ENCODE measurements at regions not wholly inside any gene's neighbourhood (a gene's known extent, or its start where the extent isn't known, plus 50 kb on each side); places are given as distances from the start of the nearest gene placed in this dataset.
A peak's percentile ranks its signal among the peaks of the same experiment; 100 is the strongest.

GRCh38 chr7:84536271-84536870 lies 341.8 kb upstream of the SEMA3A start:
- no peak for DNase-seq (ENCODE audit: extremely low spot score)
- POLR2A ChIA-PET = no interaction called here
- CTCF ChIA-PET = no interaction called here
- no peak for TF ChIP-seq FOXK2 (IDR thresholded peaks at IDR 0.05)
- no peak for TF ChIP-seq NFRKB (IDR thresholded peaks at IDR 0.05)
- TF ChIP-seq TARDBP (IDR thresholded peaks at IDR 0.05) = no peak
- no peak for TF ChIP-seq ELF4 (IDR thresholded peaks at IDR 0.05)
- no peak for TF ChIP-seq ZNF384 (IDR thresholded peaks at IDR 0.05)
- no peak for TF ChIP-seq FOXA1 (IDR thresholded peaks at IDR 0.05)
- TF ChIP-seq HDGF (IDR thresholded peaks at IDR 0.05; ENCODE audit: borderline replicate concordance) = no peak
- no peak for TF ChIP-seq FOXM1 (IDR thresholded peaks at IDR 0.05; ENCODE audit: borderline replicate concordance)
- no peak for TF ChIP-seq CTBP1 (IDR thresholded peaks at IDR 0.05; ENCODE audit: borderline replicate concordance)
- no peak for TF ChIP-seq LEF1 (IDR thresholded peaks at IDR 0.05; ENCODE audit: borderline replicate concordance)
- no peak for TF ChIP-seq SUZ12 (IDR thresholded peaks at IDR 0.05)
- TF ChIP-seq L3MBTL2 (conservative IDR thresholded peaks at IDR 0.05) = no peak
- no peak for TF ChIP-seq SP1 (IDR thresholded peaks at IDR 0.05)
- no peak for TF ChIP-seq BHLHE40 (IDR thresholded peaks at IDR 0.05; ENCODE audit: borderline replicate concordance)
- TF ChIP-seq PKNOX1 (IDR thresholded peaks at IDR 0.05) = no peak
- no peak for TF ChIP-seq ARNT (IDR thresholded peaks at IDR 0.05)

DNA sequence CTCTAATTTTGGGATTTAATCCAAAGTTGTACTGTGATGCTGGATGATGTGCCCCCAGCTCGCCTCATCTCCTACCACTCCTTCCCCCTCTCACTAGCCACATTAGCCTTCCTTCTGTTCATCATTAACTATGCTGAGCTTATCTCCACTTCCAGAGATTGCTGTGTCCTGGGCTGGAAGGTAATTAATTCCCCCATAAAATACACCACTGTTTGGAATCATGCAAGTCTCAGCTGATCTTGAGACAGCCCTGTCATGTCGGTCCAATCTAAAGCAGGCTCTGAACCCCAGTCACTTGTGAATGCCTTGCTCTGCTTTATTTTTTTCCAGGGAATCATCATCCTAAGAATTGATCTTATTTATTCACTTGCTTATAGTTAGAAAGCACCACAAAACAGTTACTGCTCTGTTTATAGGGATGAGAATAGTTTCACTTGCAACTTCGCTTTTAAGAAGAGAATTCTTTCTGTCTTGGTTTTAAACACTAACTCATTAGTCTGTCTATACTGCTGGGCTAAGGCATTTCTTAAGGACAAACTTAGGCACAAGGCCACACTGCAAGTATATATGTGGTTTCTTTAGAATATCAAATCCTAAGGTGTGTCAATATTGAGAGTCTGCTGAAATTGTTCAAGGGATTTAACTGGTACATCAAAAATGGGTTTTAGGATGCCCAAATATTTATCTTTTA lies 341.1 kb upstream of the SEMA3A start:
- ChIA-PET POLR2A (no interaction called here), CTCF (no interaction called here)
- DNase-seq (ENCODE audit: extremely low spot score) = no peak
- TF ChIP-seq FOXM1 (IDR thresholded peaks at IDR 0.05; ENCODE audit: borderline replicate concordance) = no peak
- TF ChIP-seq SP1 (IDR thresholded peaks at IDR 0.05) = no peak
- TF ChIP-seq BHLHE40 (IDR thresholded peaks at IDR 0.05; ENCODE audit: borderline replicate concordance) = no peak
- TF ChIP-seq CTBP1 (IDR thresholded peaks at IDR 0.05; ENCODE audit: borderline replicate concordance) = no peak
- no peak for TF ChIP-seq ARNT (IDR thresholded peaks at IDR 0.05)
- no peak for TF ChIP-seq L3MBTL2 (conservative IDR thresholded peaks at IDR 0.05)
- TF ChIP-seq FOXA1 (IDR thresholded peaks at IDR 0.05) = no peak
- no peak for TF ChIP-seq LEF1 (IDR thresholded peaks at IDR 0.05; ENCODE audit: borderline replicate concordance)
- TF ChIP-seq TARDBP (IDR thresholded peaks at IDR 0.05) = no peak
- TF ChIP-seq ZNF384 (IDR thresholded peaks at IDR 0.05) = no peak
- TF ChIP-seq HDGF (IDR thresholded peaks at IDR 0.05; ENCODE audit: borderline replicate concordance) = no peak
- TF ChIP-seq ELF4 (IDR thresholded peaks at IDR 0.05) = no peak
- no peak for TF ChIP-seq NFRKB (IDR thresholded peaks at IDR 0.05)
- no peak for TF ChIP-seq PKNOX1 (IDR thresholded peaks at IDR 0.05)
- no peak for TF ChIP-seq SUZ12 (IDR thresholded peaks at IDR 0.05)
- TF ChIP-seq FOXK2 (IDR thresholded peaks at IDR 0.05) = no peak

- POLR2A ChIA-PET = no interaction called here
- TF ChIP-seq ELF4 (IDR thresholded peaks at IDR 0.05) = no peak
- TF ChIP-seq TARDBP (IDR thresholded peaks at IDR 0.05) = no peak
- TF ChIP-seq HDGF (IDR thresholded peaks at IDR 0.05; ENCODE audit: borderline replicate concordance) = no peak
- TF ChIP-seq LEF1 (IDR thresholded peaks at IDR 0.05; ENCODE audit: borderline replicate concordance) = no peak
- TF ChIP-seq SP1 (IDR thresholded peaks at IDR 0.05) = no peak
- TF ChIP-seq CTBP1 (IDR thresholded peaks at IDR 0.05; ENCODE audit: borderline replicate concordance) = no peak
- TF ChIP-seq FOXM1 (IDR thresholded peaks at IDR 0.05; ENCODE audit: borderline replicate concordance) = no peak
These were observed 338.6 kb upstream of the SEMA3A start for GRCh38 chr7:84533182-84533581.

DNA sequence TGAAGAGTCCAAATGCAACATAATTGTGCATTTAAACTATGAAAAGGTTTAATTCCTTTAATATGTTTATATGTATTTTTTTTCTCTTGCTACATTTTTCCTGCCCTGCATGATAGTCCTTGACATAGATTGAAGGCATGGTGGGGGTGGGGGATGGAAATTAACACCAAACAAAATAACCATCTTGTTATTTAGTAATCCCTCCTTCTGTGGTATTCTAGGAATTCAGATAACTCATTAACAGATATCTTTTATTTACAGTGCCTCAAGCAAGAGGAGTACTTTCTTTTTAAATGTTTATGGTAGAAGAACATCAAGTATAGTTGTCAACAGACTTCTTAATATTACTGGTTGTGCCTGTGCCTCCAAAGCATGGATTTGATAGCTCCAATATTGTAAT lies 337.6 kb upstream of the SEMA3A start:
- TF ChIP-seq ARNT (IDR thresholded peaks at IDR 0.05) (no peak), NFRKB (IDR thresholded peaks at IDR 0.05) (no peak), FOXA1 (IDR thresholded peaks at IDR 0.05) (no peak), ZNF384 (IDR thresholded peaks at IDR 0.05) (no peak), HDGF (IDR thresholded peaks at IDR 0.05; ENCODE audit: borderline replicate concordance) (no peak), FOXM1 (IDR thresholded peaks at IDR 0.05; ENCODE audit: borderline replicate concordance) (no peak), LEF1 (IDR thresholded peaks at IDR 0.05; ENCODE audit: borderline replicate concordance) (no peak), SP1 (IDR thresholded peaks at IDR 0.05) (no peak), ELF4 (IDR thresholded peaks at IDR 0.05) (no peak), L3MBTL2 (conservative IDR thresholded peaks at IDR 0.05) (no peak), BHLHE40 (IDR thresholded peaks at IDR 0.05; ENCODE audit: borderline replicate concordance) (no peak), FOXK2 (IDR thresholded peaks at IDR 0.05) (no peak), CTBP1 (IDR thresholded peaks at IDR 0.05; ENCODE audit: borderline replicate concordance) (no peak), SUZ12 (IDR thresholded peaks at IDR 0.05) (no peak), PKNOX1 (IDR thresholded peaks at IDR 0.05) (no peak), TARDBP (IDR thresholded peaks at IDR 0.05) (no peak)
- DNase-seq (ENCODE audit: extremely low spot score) = no peak
- CTCF ChIA-PET = interaction anchor here (0.6 kb wide), 1 partner anchor 279 kb away, joined by 5 read pairs; no protein-coding TSS in a partner anchor
- POLR2A ChIA-PET = no interaction called here

More at GRCh38 chr7:84533182-84533581, 338.6 kb upstream of the SEMA3A start:
- no peak for DNase-seq (ENCODE audit: extremely low spot score)
- CTCF ChIA-PET = no interaction called here

GRCh38 chr7:84529480-84530205 lies 335.1 kb upstream of the SEMA3A start:
- POLR2A ChIA-PET = no interaction called here
- peak; percentile 16 for DNase-seq (ENCODE audit: extremely low spot score)
- no peak for TF ChIP-seq ZNF384 (IDR thresholded peaks at IDR 0.05)
- TF ChIP-seq PKNOX1 (IDR thresholded peaks at IDR 0.05) = peak; percentile 47
- CTCF ChIA-PET = no interaction called here

Measured in HEK293T (cell line).